Ascending aorta (tissue), 2 donors: ENCODE measurements at regions not wholly inside any gene's neighbourhood (a gene's known extent, or its start where the extent isn't known, plus 50 kb on each side); places are given as distances from the start of the nearest gene placed in this dataset.

Experiments
- DNase-seq, 2 donors: peaks; one replicate each; pipeline ENCODE4 v3.0.0-alpha.2; 2019; ENCODE audit warnings: low spot score in 2 of 2
- H3K27ac ChIP-seq, 2 donors: fragments of 200-600 bp; sonication (generic); one replicate each; pipeline ENCODE4 v1.5.1; 2016 to 2017; ENCODE audit warnings: mild to moderate bottlenecking in 1 of 2
- H3K27me3 ChIP-seq: fragments of 200-600 bp; sonication (generic); one replicate; pipeline ENCODE4 v1.5.1; 2017
- H3K36me3 ChIP-seq, 2 donors: fragments of 200-600 bp; sonication (generic); one replicate each; pipeline ENCODE4 v1.5.1; 2016
- H3K4me1 ChIP-seq, 2 donors: fragments of 200-600 bp; sonication (generic); one replicate each; pipeline ENCODE4 v1.5.1; 2016 to 2017; ENCODE audit warnings: mild to moderate bottlenecking in 1 of 2
- H3K4me3 ChIP-seq, 2 donors: fragments of 200-600 bp; sonication (generic); one replicate each; pipeline ENCODE4 v1.5.1; 2016 to 2017; ENCODE audit warnings: mild to moderate bottlenecking in 1 of 2
- H3K9me3 ChIP-seq, 2 donors: fragments of 200-600 bp; sonication (generic); one replicate each; pipeline ENCODE4 v1.5.1; 2016
- CTCF ChIP-seq, 3 experiments: fragments of 200-600 bp in 2 of 3; fragments of 450-650 bp in 1 of 3; sonication (generic) in 2 of 3; IDR thresholded peaks; one replicate each; pipeline ENCODE4 v1.5.1; 2016 to 2019; ENCODE audit warnings: antibody characterized with exemption in 3 of 3, mild to moderate bottlenecking in 1 of 3, moderate library complexity in 1 of 3
- intact Hi-C: fragments of 100-400 bp; cut with DNase I; formaldehyde crosslinking; loops from one replicate; pipeline ENCODE4 v1.15.1; 2023

DNA sequence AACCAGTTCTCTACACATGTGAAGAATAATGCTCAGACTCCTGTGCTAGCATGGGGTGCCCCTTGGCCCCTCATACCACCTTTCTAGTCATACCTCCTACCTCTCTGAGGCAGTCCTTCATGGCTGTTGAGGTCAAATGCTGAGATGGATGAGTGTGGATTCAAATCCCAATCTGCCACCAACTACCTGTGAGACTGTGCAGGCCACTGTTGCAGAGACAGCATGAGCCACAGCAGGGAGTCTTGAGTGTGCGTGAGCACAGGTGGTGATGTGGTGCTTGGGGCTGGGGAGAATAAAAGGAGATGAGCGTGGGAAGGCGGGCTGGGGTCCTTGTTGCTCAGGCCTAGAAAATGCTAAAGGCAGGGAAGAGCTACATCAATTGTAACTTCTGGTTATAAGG is 218.0 kb upstream of the E2F8 start:
- Histone ChIP-seq H3K36me3 (no peaks in the 10 kb centered on the region), H3K9me3 (no peaks in the 10 kb centered on the region), H3K27me3 (no peaks in the 10 kb centered on the region), H3K4me3 (no peak overlapping the region), H3K4me1 (no peaks in the 10 kb centered on the region), H3K27ac (no peak overlapping the region)
- intact Hi-C loops = no loop called here
- no peak for TF ChIP-seq CTCF (IDR thresholded peaks at IDR 0.05)
- DNase-seq = no peak

DNA sequence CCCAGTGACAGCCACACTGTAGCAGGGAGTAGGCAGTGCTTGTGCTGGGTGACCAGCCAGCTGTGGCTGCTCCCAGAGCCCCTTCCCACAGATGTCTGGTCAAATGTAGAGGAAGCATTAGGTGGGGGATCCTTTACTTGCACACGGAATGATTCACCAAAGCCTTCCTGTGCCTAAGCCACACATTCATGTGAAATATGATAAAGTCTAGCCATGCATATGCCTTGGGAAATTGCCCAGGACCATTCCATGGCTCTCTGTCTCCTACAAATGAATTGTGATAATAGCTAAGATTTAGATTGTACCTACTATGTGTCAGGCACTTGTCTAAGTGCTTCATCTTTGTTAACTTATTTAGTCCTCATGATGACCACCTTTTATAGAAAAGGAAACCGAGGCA is 217.5 kb upstream of the E2F8 start:
- no peaks in the 10 kb centered on the region for H3K9me3 ChIP-seq
- no peak overlapping the region for H3K27ac ChIP-seq
- intact Hi-C loops = no loop called here
- H3K4me3 ChIP-seq = no peak overlapping the region
- H3K36me3 ChIP-seq = no peaks in the 10 kb centered on the region
- H3K27me3 ChIP-seq = no peaks in the 10 kb centered on the region
- no peak for DNase-seq
- H3K4me1 ChIP-seq = no peaks in the 10 kb centered on the region
- TF ChIP-seq CTCF (IDR thresholded peaks at IDR 0.05) = no peak

- Histone ChIP-seq H3K9me3 (no peaks in the 10 kb centered on the region), H3K36me3 (no peaks in the 10 kb centered on the region), H3K4me3 (no peak overlapping the region), H3K4me1 (no peaks in the 10 kb centered on the region), H3K27me3 (no peaks in the 10 kb centered on the region), H3K27ac (no peak overlapping the region)
- intact Hi-C loops = no loop called here
- no peak for DNase-seq
- no peak for TF ChIP-seq CTCF (IDR thresholded peaks at IDR 0.05)
These were observed 215.0 kb upstream of the E2F8 start for GRCh38 chr11:19455731-19456130.

DNA sequence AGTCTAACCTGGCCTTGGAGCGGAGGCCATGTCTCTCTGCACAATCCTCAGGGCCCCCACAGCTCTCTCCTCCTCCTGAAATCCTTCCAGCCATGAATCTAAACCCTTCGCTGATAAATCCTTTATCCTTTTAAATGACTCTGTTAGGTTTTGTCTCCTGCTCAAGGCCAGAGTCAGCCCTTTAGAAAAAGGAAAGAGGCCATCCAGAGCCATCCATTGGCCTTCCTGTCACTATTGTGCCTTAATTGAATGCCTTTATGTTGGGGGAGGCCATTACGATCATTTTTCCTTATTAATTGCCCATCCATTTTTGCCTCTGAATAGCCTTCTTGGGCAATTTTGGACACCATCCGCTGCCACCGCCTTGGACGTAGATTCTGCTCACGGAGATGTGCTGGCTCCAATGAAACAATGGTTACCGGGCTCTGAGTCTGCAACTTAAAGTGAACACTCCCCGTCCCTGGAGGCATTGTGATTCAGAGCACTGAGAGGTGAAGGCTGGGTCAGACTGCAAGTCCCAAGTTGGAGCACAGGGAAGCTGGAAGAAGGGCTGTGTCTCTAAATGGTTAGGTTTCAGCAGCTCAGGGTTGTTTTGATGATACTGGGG is 213.0 kb upstream of the E2F8 start:
- TF ChIP-seq CTCF (IDR thresholded peaks at IDR 0.05) = no peak
- no peaks in the 10 kb centered on the region for H3K4me1 ChIP-seq
- no peaks in the 10 kb centered on the region for H3K9me3 ChIP-seq
- no peaks in the 10 kb centered on the region for H3K36me3 ChIP-seq
- intact Hi-C loops = no loop called here
- no peak overlapping the region for H3K27ac ChIP-seq
- H3K27me3 ChIP-seq = no peaks in the 10 kb centered on the region
- no peak overlapping the region for H3K4me3 ChIP-seq
- DNase-seq = peak in 1 of 2 donors; percentile 71

- no peak for DNase-seq
- no peak overlapping the region for H3K27ac ChIP-seq
- no peak for TF ChIP-seq CTCF (IDR thresholded peaks at IDR 0.05)
- H3K9me3 ChIP-seq = no peaks in the 10 kb centered on the region
- H3K27me3 ChIP-seq = no peaks in the 10 kb centered on the region
- H3K36me3 ChIP-seq = no peaks in the 10 kb centered on the region
- H3K4me1 ChIP-seq = no peaks in the 10 kb centered on the region
- H3K4me3 ChIP-seq = no peak overlapping the region
- intact Hi-C loops = no loop called here
These were observed 210.9 kb upstream of the E2F8 start for GRCh38 chr11:19451609-19452008.

GRCh38 chr11:19450282-19450681 is 209.5 kb upstream of the E2F8 start:
- DNase-seq = no peak
- Histone ChIP-seq H3K9me3 (no peaks in the 10 kb centered on the region), H3K4me1 (no peaks in the 10 kb centered on the region), H3K4me3 (no peak overlapping the region), H3K27ac (no peak overlapping the region), H3K36me3 (no peaks in the 10 kb centered on the region), H3K27me3 (no peaks in the 10 kb centered on the region)
- TF ChIP-seq CTCF (IDR thresholded peaks at IDR 0.05) = no peak
- intact Hi-C loops = no loop called here
